ENCODE measurements at regions not wholly inside any gene's neighbourhood (a gene's known extent, or its start where the extent isn't known, plus 50 kb on each side); places are given as distances from the start of the nearest gene placed in this dataset.

GRCh38 chr10:21010615-21011014 lies 113.5 kb upstream of the NEBL start:
- FAIRE-seq (no peak), DNase-seq (ENCODE audit: low read depth in 1 of 2, low spot score in 2 of 2) (no peak)
- Histone ChIP-seq H4K5ac (ENCODE audit: insufficient read length, low read depth, low read length) (no peak overlapping the region), H3K4me1 (replicated peaks in 1 of 4; ENCODE audit: control insufficient read depth in 3 of 4, insufficient read depth in 4 of 4, low read length in 3 of 4) (no peaks in the 10 kb centered on the region), H2BK120ac (replicated peaks; ENCODE audit: low read depth, low read length) (no peak overlapping the region), H2BK12ac (ENCODE audit: low read depth, low read length) (no peak overlapping the region), H3K4me2 (ENCODE audit: insufficient read depth in 1 of 2, low read depth in 2 of 2, low read length in 2 of 2) (no peak overlapping the region), H3K36me3 (ENCODE audit: control insufficient read depth in 2 of 4, insufficient read depth in 4 of 4, low read length in 3 of 4) (no peaks in the 10 kb centered on the region), H2AFZ (ENCODE audit: low read length) (no peak overlapping the region), H4K8ac (ENCODE audit: extremely low read depth, insufficient read depth, low read length) (no peak overlapping the region), H2BK15ac (ENCODE audit: low read length) (no peak overlapping the region), H3K56ac (replicated peaks; ENCODE audit: insufficient read length, low read depth, low read length) (no peak overlapping the region), H3K79me2 (ENCODE audit: control insufficient read depth in 1 of 2, insufficient read depth in 2 of 2, low read length in 2 of 2) (no peaks in the 10 kb centered on the region), H4K91ac (replicated peaks; ENCODE audit: insufficient read length, low read length) (no peak overlapping the region), H3K9me3 (ENCODE audit: insufficient read depth in 2 of 2, low read depth in 1 of 2, low read length in 1 of 2) (no peaks in the 10 kb centered on the region), H2BK5ac (ENCODE audit: low read depth, low read length) (no peak overlapping the region), H3K4ac (replicated peaks; ENCODE audit: insufficient read length, low read depth, low read length) (no peak overlapping the region), H3K9ac (replicated peaks in 1 of 4; ENCODE audit: extremely low read depth in 1 of 4, low read depth in 3 of 4, low read length in 3 of 4) (no peak overlapping the region), H3K23ac (ENCODE audit: insufficient read length) (no peak overlapping the region), H2BK20ac (ENCODE audit: low read length) (no peak overlapping the region), H4K20me1 (replicated peaks in 1 of 2; ENCODE audit: control insufficient read depth in 1 of 2, insufficient read depth in 2 of 2, low read length in 2 of 2) (no peaks in the 10 kb centered on the region), H2AK5ac (ENCODE audit: low read depth, low read length) (no peak overlapping the region), H3K27me3 (replicated peaks in 1 of 4; ENCODE audit: control insufficient read depth in 3 of 4, extremely low read depth in 1 of 4, insufficient read depth in 3 of 4, low read length in 3 of 4) (no peaks in the 10 kb centered on the region), H3K14ac (ENCODE audit: insufficient read length) (no peak overlapping the region), H3K27ac (ENCODE audit: low read depth, low read length) (no peak overlapping the region), H3K23me2 (ENCODE audit: low read depth, low read length) (no peaks in the 10 kb centered on the region), H3K4me3 (ENCODE audit: extremely low read depth in 1 of 4, insufficient read depth in 2 of 4, low read depth in 3 of 4, low read length in 4 of 4) (no peak overlapping the region), H3K18ac (ENCODE audit: extremely low read depth, low read length) (no peak overlapping the region), H3K79me1 (ENCODE audit: low read depth, low read length) (no peaks in the 10 kb centered on the region; the same call in 1 of the 2 replicates)
- WGBS, 2 experiments (ENCODE audit: extremely low coverage in 1 of 2, insufficient coverage in 1 of 2, insufficient read length in 1 of 2, insufficient replicate concordance in 2 of 2, low coverage in 1 of 2, low lambda C conversion rate in 2 of 2, missing lambda C conversion rate in 1 of 2), result 91% methylated on average over 3 of the region's 3 CpGs; no CpG with 5 or more reads in 1 of the 2 experiments
- CTCF ChIA-PET (ENCODE audit: partially characterized antibody), result interaction anchor here (0.8 to 5.6 kb wide), 2 partner anchors 10 to 16 kb away, joined by 3 to 33 read pairs; no protein-coding TSS in a partner anchor
- TF ChIP-seq POLR2A (IDR thresholded peaks at IDR 0.05; ENCODE audit: control extremely low read depth in 1 of 2, low read depth in 2 of 2, low read length in 2 of 2) (no peak), EGR1 (IDR thresholded peaks at IDR 0.05; ENCODE audit: borderline replicate concordance, low read depth, low read length) (no peak), POU5F1 (IDR thresholded peaks at IDR 0.05; ENCODE audit: low read depth, low read length) (no peak), EP300 (IDR thresholded peaks at IDR 0.05; ENCODE audit: borderline replicate concordance in 1 of 2, low read depth in 2 of 2, low read length in 2 of 2) (no peak), BCL11A (IDR thresholded peaks at IDR 0.05; ENCODE audit: low read depth in 2 of 2, low read length in 2 of 2) (no peak), ATF3 (IDR thresholded peaks at IDR 0.05; ENCODE audit: insufficient read depth, low read depth, low read length) (no peak), SIRT6 (IDR thresholded peaks at IDR 0.05; ENCODE audit: low read length) (no peak), KDM1A (IDR thresholded peaks at IDR 0.05; ENCODE audit: borderline replicate concordance, low read length) (no peak), SP1 (IDR thresholded peaks at IDR 0.05; ENCODE audit: low read depth, low read length) (no peak), ASH2L (IDR thresholded peaks at IDR 0.05; ENCODE audit: low read length) (no peak), SAP30 (IDR thresholded peaks at IDR 0.05; ENCODE audit: insufficient read depth, insufficient replicate concordance, low read length) (no peak)
- TF ChIP-seq, protein P1, sequence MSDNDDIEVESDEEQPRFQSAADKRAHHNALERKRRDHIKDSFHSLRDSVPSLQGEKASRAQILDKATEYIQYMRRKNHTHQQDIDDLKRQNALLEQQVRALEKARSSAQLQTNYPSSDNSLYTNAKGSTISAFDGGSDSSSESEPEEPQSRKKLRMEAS (IDR thresholded peaks at IDR 0.05), result no peak
- POLR2A ChIA-PET (ENCODE audit: partially characterized antibody), result interaction anchor here (1.6 kb wide), 1 partner anchor 8 kb away, joined by 4 read pairs; no protein-coding TSS in a partner anchor
